Spinal cord (tissue), 9 donors: ENCODE measurements at regions not wholly inside any gene's neighbourhood (a gene's known extent, or its start where the extent isn't known, plus 50 kb on each side); places are given as distances from the start of the nearest gene placed in this dataset.

Source experiments
- DNase-seq, 6 donors: peaks; one replicate each; pipeline versions ENCODE4 v3.0.0 to v3.0.0-alpha.2; 2013 to 2015; ENCODE audit warnings: low spot score in 6 of 6, low read depth in 4 of 6
- H3K27ac ChIP-seq: one replicate; pipeline ENCODE4 v1.5.1; 2013; ENCODE audit warnings: low read depth, low read length, control low read depth
- H3K27me3 ChIP-seq: one replicate; pipeline ENCODE4 v1.6.1; 2013; ENCODE audit warnings: low read length; ENCODE audit not compliant: control insufficient read depth, insufficient read depth
- H3K36me3 ChIP-seq: one replicate; pipeline ENCODE4 v1.6.1; 2013; ENCODE audit warnings: low read length; ENCODE audit not compliant: control insufficient read depth, insufficient read depth
- H3K4me1 ChIP-seq: one replicate; pipeline ENCODE4 v1.6.1; 2013; ENCODE audit warnings: low read length; ENCODE audit not compliant: control insufficient read depth, insufficient read depth
- H3K4me3 ChIP-seq: one replicate; pipeline ENCODE4 v1.5.1; 2013; ENCODE audit warnings: low read depth, low read length, control low read depth
- H3K9me3 ChIP-seq: one replicate; pipeline ENCODE4 v1.6.1; 2013; ENCODE audit warnings: low read length; ENCODE audit not compliant: control insufficient read depth, insufficient read depth
- WGBS: methylation state at CpG from one replicate; pipeline ENCODE4 v1.1.5; 2013; ENCODE audit warnings: missing lambda C conversion rate; ENCODE audit not compliant: insufficient coverage; 5-methylcytosine and 5-hydroxymethylcytosine counted together
- donor health status: healthy.

- no peak for DNase-seq
- Histone ChIP-seq H3K9me3 (no peaks in the 10 kb centered on the region), H3K36me3 (no peaks in the 10 kb centered on the region), H3K4me1 (no peaks in the 10 kb centered on the region), H3K4me3 (no peak overlapping the region), H3K27ac (no peak overlapping the region), H3K27me3 (no peaks in the 10 kb centered on the region)
- no CpG with 5 or more reads among the region's 6 CpGs for WGBS
These were observed 205.2 kb upstream of the EEA1 start for GRCh38 chr12:93134175-93134890.

- DNase-seq, result no peak
- Histone ChIP-seq H3K9me3 (no peaks in the 10 kb centered on the region), H3K27ac (no peak overlapping the region), H3K4me1 (no peaks in the 10 kb centered on the region), H3K4me3 (no peak overlapping the region), H3K36me3 (no peaks in the 10 kb centered on the region), H3K27me3 (no peaks in the 10 kb centered on the region)
- 97% methylated on average over 3 of the region's 3 CpGs for WGBS
These were observed 205.8 kb upstream of the EEA1 start for GRCh38 chr12:93134893-93135285.

- WGBS, result 86% methylated on average over 1 of the region's 6 CpGs
- no peaks in the 10 kb centered on the region for H3K4me1 ChIP-seq
- H3K27ac ChIP-seq, result no peak overlapping the region
- H3K36me3 ChIP-seq, result no peaks in the 10 kb centered on the region
- no peak for DNase-seq
- H3K9me3 ChIP-seq, result no peaks in the 10 kb centered on the region
- no peak overlapping the region for H3K4me3 ChIP-seq
- H3K27me3 ChIP-seq, result no peaks in the 10 kb centered on the region
These were observed 206.5 kb upstream of the EEA1 start for GRCh38 chr12:93135286-93136239.

GRCh38 chr12:93136253-93137055 is 207.4 kb upstream of the EEA1 start:
- Histone ChIP-seq H3K4me3 (no peak overlapping the region), H3K27ac (no peak overlapping the region), H3K4me1 (no peaks in the 10 kb centered on the region), H3K27me3 (no peaks in the 10 kb centered on the region), H3K36me3 (no peaks in the 10 kb centered on the region), H3K9me3 (no peaks in the 10 kb centered on the region)
- 92% methylated on average over 3 of the region's 6 CpGs for WGBS
- no peak for DNase-seq

- no peak overlapping the region for H3K27ac ChIP-seq
- no peaks in the 10 kb centered on the region for H3K4me1 ChIP-seq
- no peaks in the 10 kb centered on the region for H3K9me3 ChIP-seq
- no peak overlapping the region for H3K4me3 ChIP-seq
- H3K36me3 ChIP-seq, result no peaks in the 10 kb centered on the region
- no peak for DNase-seq
- 98% methylated on average over 5 of the region's 6 CpGs for WGBS
- no peaks in the 10 kb centered on the region for H3K27me3 ChIP-seq
These were observed 208.8 kb upstream of the EEA1 start for GRCh38 chr12:93137656-93138612.

- DNase-seq, result no peak
- no peak overlapping the region for H3K4me3 ChIP-seq
- H3K36me3 ChIP-seq, result no peaks in the 10 kb centered on the region
- H3K27ac ChIP-seq, result no peak overlapping the region
- H3K9me3 ChIP-seq, result no peaks in the 10 kb centered on the region
- no peaks in the 10 kb centered on the region for H3K4me1 ChIP-seq
- H3K27me3 ChIP-seq, result no peaks in the 10 kb centered on the region
- no CpG with 5 or more reads among the region's 1 CpG for WGBS
These were observed 210.1 kb upstream of the EEA1 start for GRCh38 chr12:93139028-93139665.

- Histone ChIP-seq H3K9me3 (no peaks in the 10 kb centered on the region), H3K4me1 (no peaks in the 10 kb centered on the region), H3K36me3 (no peaks in the 10 kb centered on the region), H3K27me3 (no peaks in the 10 kb centered on the region), H3K27ac (no peak overlapping the region), H3K4me3 (no peak overlapping the region)
- WGBS, result no CpG with 5 or more reads among the region's 1 CpG
- DNase-seq, result no peak
These were observed 211.2 kb upstream of the EEA1 start for GRCh38 chr12:93140325-93140724.

GRCh38 chr12:93140801-93141200 is 211.7 kb upstream of the EEA1 start:
- no peak for DNase-seq
- Histone ChIP-seq H3K9me3 (no peaks in the 10 kb centered on the region), H3K27me3 (no peaks in the 10 kb centered on the region), H3K4me3 (no peak overlapping the region), H3K36me3 (no peaks in the 10 kb centered on the region), H3K4me1 (no peaks in the 10 kb centered on the region), H3K27ac (no peak overlapping the region)
- WGBS, result over 99% methylated on average over 6 of the region's 6 CpGs
